Adrenal gland (tissue), 5 donors: ENCODE measurements at regions not wholly inside any gene's neighbourhood (a gene's known extent, or its start where the extent isn't known, plus 50 kb on each side); places are given as distances from the start of the nearest gene placed in this dataset.

Source experiments
- POLR2A ChIP-seq, 2 donors: fragments of 450-650 bp; IDR thresholded peaks; one replicate each; pipeline ENCODE4 v1.6.1; 2017; ENCODE audit warnings: antibody characterized with exemption in 2 of 2, mild to moderate bottlenecking in 2 of 2, moderate library complexity in 1 of 2
- TF ChIP-seq, protein P1 (sequence below), 6 experiments: fragments of 450-650 bp in 4 of 6; fragments of 200-600 bp in 2 of 6; sonication (generic) in 1 of 6; IDR thresholded peaks; 1 replicate in 5 of 6; 2 replicates in 1 of 6; pipeline versions ENCODE4 v1.5.1 to v1.8.0; 2016 to 2021; ENCODE audit warnings: antibody characterized with exemption in 6 of 6, mild to moderate bottlenecking in 2 of 6, moderate library complexity in 1 of 6
- donor health status: DM: no; HTN: no; CAD: no.

- TF ChIP-seq, protein P1, sequence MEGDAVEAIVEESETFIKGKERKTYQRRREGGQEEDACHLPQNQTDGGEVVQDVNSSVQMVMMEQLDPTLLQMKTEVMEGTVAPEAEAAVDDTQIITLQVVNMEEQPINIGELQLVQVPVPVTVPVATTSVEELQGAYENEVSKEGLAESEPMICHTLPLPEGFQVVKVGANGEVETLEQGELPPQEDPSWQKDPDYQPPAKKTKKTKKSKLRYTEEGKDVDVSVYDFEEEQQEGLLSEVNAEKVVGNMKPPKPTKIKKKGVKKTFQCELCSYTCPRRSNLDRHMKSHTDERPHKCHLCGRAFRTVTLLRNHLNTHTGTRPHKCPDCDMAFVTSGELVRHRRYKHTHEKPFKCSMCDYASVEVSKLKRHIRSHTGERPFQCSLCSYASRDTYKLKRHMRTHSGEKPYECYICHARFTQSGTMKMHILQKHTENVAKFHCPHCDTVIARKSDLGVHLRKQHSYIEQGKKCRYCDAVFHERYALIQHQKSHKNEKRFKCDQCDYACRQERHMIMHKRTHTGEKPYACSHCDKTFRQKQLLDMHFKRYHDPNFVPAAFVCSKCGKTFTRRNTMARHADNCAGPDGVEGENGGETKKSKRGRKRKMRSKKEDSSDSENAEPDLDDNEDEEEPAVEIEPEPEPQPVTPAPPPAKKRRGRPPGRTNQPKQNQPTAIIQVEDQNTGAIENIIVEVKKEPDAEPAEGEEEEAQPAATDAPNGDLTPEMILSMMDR (IDR thresholded peaks at IDR 0.05) = no peak
- no peak for TF ChIP-seq POLR2A (IDR thresholded peaks at IDR 0.05)
Observed at GRCh38 chrX:103149652-103150051, 56.7 kb upstream of the NXF3 start.
